ENCODE measurements at regions not wholly inside any gene's neighbourhood (a gene's known extent, or its start where the extent isn't known, plus 50 kb on each side); places are given as distances from the start of the nearest gene placed in this dataset.

DNA sequence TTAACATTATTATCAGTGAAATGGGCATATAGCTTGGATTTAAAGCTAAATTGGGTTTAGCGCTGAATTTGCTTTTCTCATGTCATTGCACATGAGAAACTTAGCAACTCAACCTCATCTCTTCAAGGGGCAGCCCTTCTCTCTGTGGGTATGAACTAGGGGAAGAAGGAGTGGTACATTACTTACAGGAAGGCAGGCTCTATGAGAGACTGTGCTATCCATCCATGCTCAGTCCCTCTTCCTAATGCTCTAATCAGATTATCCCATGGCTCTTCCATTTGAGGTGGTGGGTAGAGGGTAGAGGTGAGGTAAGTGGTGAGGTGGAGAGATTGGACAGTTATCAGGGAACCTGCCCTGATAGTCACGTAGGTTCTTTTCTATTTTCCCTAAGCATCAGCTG, 343.7 kb upstream of the NOVA1 start:
- DNase-seq: no peak
- H3K36me3 ChIP-seq: no peaks in the 10 kb centered on the region
- ATAC-seq: no peak
- H3K4me1 ChIP-seq: no peaks in the 10 kb centered on the region
- TF ChIP-seq, protein P1, sequence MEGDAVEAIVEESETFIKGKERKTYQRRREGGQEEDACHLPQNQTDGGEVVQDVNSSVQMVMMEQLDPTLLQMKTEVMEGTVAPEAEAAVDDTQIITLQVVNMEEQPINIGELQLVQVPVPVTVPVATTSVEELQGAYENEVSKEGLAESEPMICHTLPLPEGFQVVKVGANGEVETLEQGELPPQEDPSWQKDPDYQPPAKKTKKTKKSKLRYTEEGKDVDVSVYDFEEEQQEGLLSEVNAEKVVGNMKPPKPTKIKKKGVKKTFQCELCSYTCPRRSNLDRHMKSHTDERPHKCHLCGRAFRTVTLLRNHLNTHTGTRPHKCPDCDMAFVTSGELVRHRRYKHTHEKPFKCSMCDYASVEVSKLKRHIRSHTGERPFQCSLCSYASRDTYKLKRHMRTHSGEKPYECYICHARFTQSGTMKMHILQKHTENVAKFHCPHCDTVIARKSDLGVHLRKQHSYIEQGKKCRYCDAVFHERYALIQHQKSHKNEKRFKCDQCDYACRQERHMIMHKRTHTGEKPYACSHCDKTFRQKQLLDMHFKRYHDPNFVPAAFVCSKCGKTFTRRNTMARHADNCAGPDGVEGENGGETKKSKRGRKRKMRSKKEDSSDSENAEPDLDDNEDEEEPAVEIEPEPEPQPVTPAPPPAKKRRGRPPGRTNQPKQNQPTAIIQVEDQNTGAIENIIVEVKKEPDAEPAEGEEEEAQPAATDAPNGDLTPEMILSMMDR (IDR thresholded peaks at IDR 0.05): no peak
- no peak overlapping the region for H3K4me3 ChIP-seq
- H3K9me3 ChIP-seq: no peaks in the 10 kb centered on the region
- intact Hi-C loops (cut with DNase I): no loop called here
- H3K27me3 ChIP-seq: no peaks in the 10 kb centered on the region
- no peak overlapping the region for H3K27ac ChIP-seq
- WGBS, 2 donors: 80 to 83% methylated on average over 2 of the region's 2 CpGs

- Histone ChIP-seq H3K4me3 (no peak overlapping the region), H3K36me3 (no peaks in the 10 kb centered on the region), H3K9me3 (peaks cover 0 to 16% (median 8%) of the 10 kb centered on the region in 11 donors), H3K27ac (no peak overlapping the region), H3K27me3 (no peaks in the 10 kb centered on the region), H3K4me1 (no peaks in the 10 kb centered on the region)
- DNase-seq (peak in 1 of 2 donors; percentile 4), ATAC-seq (no peak)
- WGBS, 2 donors: 31 to 48% methylated on average over 1 of the region's 1 CpG
- intact Hi-C loops (cut with DNase I): no loop called here
- TF ChIP-seq, protein P1 (IDR thresholded peaks at IDR 0.05): no peak
Observed at GRCh38 chr14:26947265-26947664, 349.4 kb upstream of the NOVA1 start.

DNA sequence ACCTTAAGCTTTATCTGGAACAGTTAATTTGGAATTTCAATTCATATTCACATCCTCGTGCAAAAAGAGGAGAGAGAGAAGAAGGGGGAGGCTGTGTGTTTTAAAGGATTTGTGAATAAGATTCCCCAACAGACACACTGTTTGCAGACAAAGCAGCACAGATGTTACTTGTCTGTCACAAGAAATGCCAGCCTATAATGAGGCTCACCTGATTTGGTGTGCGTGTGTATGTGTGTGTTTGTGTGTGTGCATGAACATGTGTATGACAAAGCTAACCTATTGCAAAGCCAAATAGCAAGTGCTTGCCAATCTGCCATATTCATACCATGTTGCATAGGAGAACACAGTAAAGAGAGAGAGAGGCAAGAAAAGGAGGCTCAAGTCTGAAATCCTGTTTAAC, 361.6 kb upstream of the NOVA1 start:
- TF ChIP-seq, protein P1 (IDR thresholded peaks at IDR 0.05): no peak
- Histone ChIP-seq H3K27me3 (no peaks in the 10 kb centered on the region), H3K36me3 (no peaks in the 10 kb centered on the region), H3K9me3 (no peaks in the 10 kb centered on the region), H3K4me3 (no peak overlapping the region), H3K27ac (no peak overlapping the region), H3K4me1 (no peaks in the 10 kb centered on the region)
- no peak for ATAC-seq
- DNase-seq: no peak
- intact Hi-C loops (cut with DNase I): no loop called here
- WGBS, 2 donors: 66 to 78% methylated on average over 2 of the region's 2 CpGs

DNA sequence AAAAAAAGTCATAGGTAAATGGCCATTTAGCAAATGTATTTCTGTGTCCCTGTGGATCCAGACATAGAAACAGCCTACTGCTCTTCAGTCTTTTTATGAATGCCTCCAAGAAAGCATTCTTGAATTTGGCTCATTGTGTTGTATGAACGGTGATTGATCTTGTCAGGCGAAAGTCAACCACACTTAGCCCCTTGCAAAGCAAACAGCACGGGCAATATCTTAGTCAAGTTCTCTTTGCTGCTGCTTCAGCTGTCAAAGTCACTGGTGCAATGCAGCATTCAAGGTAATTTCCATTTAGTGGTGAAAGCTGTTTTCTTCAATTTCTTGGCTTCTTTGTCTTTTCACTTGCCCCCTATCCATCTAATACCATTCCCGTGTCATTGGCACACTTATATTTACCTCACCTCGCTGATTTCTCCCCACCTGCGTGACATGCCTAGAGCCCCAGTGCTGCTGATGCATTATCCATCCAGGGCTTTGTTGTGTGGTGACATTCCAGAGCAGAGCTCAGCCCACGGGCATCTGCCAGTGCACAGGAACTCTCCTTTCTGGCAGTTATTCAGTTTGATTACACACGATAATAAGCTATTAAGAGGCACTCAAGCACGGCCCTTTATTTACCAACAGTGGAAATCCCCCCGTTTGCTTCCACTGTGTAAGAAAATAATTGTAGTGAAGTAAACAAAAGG, 362.3 kb upstream of the NOVA1 start:
- no peak for ATAC-seq
- 62% methylated on average over 10 of the region's 10 CpGs for WGBS, 2 donors
- TF ChIP-seq, protein P1 (IDR thresholded peaks at IDR 0.05): no peak
- no peak for DNase-seq
- Histone ChIP-seq H3K4me1 (no peaks in the 10 kb centered on the region), H3K4me3 (no peak overlapping the region), H3K36me3 (no peaks in the 10 kb centered on the region), H3K27me3 (no peaks in the 10 kb centered on the region), H3K9me3 (no peaks in the 10 kb centered on the region), H3K27ac (no peak overlapping the region)
- intact Hi-C loops (cut with DNase I): no loop called here

All from heart right ventricle (tissue), 16 donors.